ENCODE measurements at regions not wholly inside any gene's neighbourhood (a gene's known extent, or its start where the extent isn't known, plus 50 kb on each side); places are given as distances from the start of the nearest gene placed in this dataset.
"Not testable (repeated sequence)": the region's sequence is repeated elsewhere in the genome, so short reads cannot be mapped to it uniquely, and the experiment has no call there.

GRCh38 chr16:60091529-60091928, 1357.4 kb upstream of the GOT2 start:
- no peak overlapping the region for H3K27ac ChIP-seq
- in situ Hi-C loops (cut with HindIII; ENCODE audit: low pct_ligation_motif_present, low sequenced_read_pairs) = no loop called here
- no peak for TF ChIP-seq CTCF (IDR thresholded peaks at IDR 0.05; ENCODE audit: low read depth, low read length, missing control alignments)

GRCh38 chr16:60091071-60091470, 1357.0 kb upstream of the GOT2 start:
- Histone ChIP-seq H3K36me3 (replicated peaks) (no peaks in the 10 kb centered on the region), H3K27me3 (replicated peaks) (no peaks in the 10 kb centered on the region), H3K27ac (no peak overlapping the region), H3K4me3 (ENCODE audit: low read depth, low read length) (no peak overlapping the region)
- in situ Hi-C loops (cut with HindIII; ENCODE audit: low pct_ligation_motif_present, low sequenced_read_pairs) = no loop called here
- DNase-seq = no peak
- TF ChIP-seq CTCF (IDR thresholded peaks at IDR 0.05; ENCODE audit: low read depth, low read length, missing control alignments) = no peak

More at GRCh38 chr16:60091529-60091928, 1357.4 kb upstream of the GOT2 start:
- Histone ChIP-seq H3K27me3 (replicated peaks) (no peaks in the 10 kb centered on the region), H3K36me3 (replicated peaks) (no peaks in the 10 kb centered on the region), H3K4me3 (ENCODE audit: low read depth, low read length) (no peak overlapping the region)
- no peak for DNase-seq

GRCh38 chr16:60087530-60087929, 1353.4 kb upstream of the GOT2 start:
- Histone ChIP-seq H3K4me3 (ENCODE audit: low read depth, low read length) (no peak overlapping the region), H3K36me3 (replicated peaks) (no peaks in the 10 kb centered on the region), H3K27ac (no peak overlapping the region), H3K27me3 (replicated peaks) (no peaks in the 10 kb centered on the region)
- DNase-seq = no peak
- TF ChIP-seq CTCF (IDR thresholded peaks at IDR 0.05; ENCODE audit: low read depth, low read length, missing control alignments) = no peak
- in situ Hi-C loops (cut with HindIII; ENCODE audit: low pct_ligation_motif_present, low sequenced_read_pairs) = no loop called here

GRCh38 chr16:60078819-60079218, 1344.7 kb upstream of the GOT2 start:
- in situ Hi-C loops (cut with HindIII; ENCODE audit: low pct_ligation_motif_present, low sequenced_read_pairs); H3K27ac ChIP-seq; H3K4me3 ChIP-seq (ENCODE audit: low read depth, low read length); H3K27me3 ChIP-seq (replicated peaks); DNase-seq; H3K36me3 ChIP-seq (replicated peaks): not testable (repeated sequence)

GRCh38 chr16:60077861-60078260, 1343.7 kb upstream of the GOT2 start:
- TF ChIP-seq CTCF (IDR thresholded peaks at IDR 0.05; ENCODE audit: low read depth, low read length, missing control alignments) = no peak
- H3K27ac ChIP-seq = no peak overlapping the region
- in situ Hi-C loops (cut with HindIII; ENCODE audit: low pct_ligation_motif_present, low sequenced_read_pairs) = no loop called here
- H3K4me3 ChIP-seq (ENCODE audit: low read depth, low read length) = no peak overlapping the region
- H3K36me3 ChIP-seq (replicated peaks) = no peaks in the 10 kb centered on the region
- H3K27me3 ChIP-seq (replicated peaks) = no peaks in the 10 kb centered on the region
- no peak for DNase-seq

GRCh38 chr16:60074378-60074777, 1340.3 kb upstream of the GOT2 start:
- H3K36me3 ChIP-seq (replicated peaks) = no peaks in the 10 kb centered on the region
- no peak for DNase-seq
- in situ Hi-C loops (cut with HindIII; ENCODE audit: low pct_ligation_motif_present, low sequenced_read_pairs) = no loop called here
- TF ChIP-seq CTCF (IDR thresholded peaks at IDR 0.05; ENCODE audit: low read depth, low read length, missing control alignments) = no peak
- H3K4me3 ChIP-seq (ENCODE audit: low read depth, low read length) = no peak overlapping the region
- no peak overlapping the region for H3K27ac ChIP-seq
- no peaks in the 10 kb centered on the region for H3K27me3 ChIP-seq (replicated peaks)
